NCI-H748 treated with DMSO at 0.1 percent for 48 hours (cell line): ENCODE measurements at regions not wholly inside any gene's neighbourhood (a gene's known extent, or its start where the extent isn't known, plus 50 kb on each side); places are given as distances from the start of the nearest gene placed in this dataset.
"Not testable (repeated sequence)": the region's sequence is repeated elsewhere in the genome, so short reads cannot be mapped to it uniquely, and the experiment has no call there.

ENCODE experiments used
- DNase-seq: peaks from one replicate; lab custom pipeline; 2025; lab: John Stamatoyannopoulos, UW

DNA sequence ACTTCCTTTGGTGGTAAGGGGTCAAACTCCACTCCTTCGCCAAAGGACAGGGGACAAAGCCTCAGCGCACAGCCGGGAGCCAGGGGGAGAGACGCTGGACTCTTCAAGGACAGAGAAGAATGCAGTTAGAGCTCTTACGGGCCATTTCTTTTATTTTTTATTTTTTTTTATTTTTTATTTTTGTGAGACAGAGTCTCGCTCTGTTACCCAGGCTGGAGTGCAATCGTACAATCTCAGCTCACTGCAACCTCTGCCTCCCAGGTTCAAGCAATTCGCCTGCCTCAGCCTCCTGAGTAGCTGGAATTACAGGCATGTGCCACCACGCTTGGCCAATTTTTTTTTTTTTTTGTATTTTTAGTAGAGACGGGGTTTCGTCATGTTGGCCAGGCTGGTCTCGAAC is 93.2 kb upstream of the RPH3AL start, which contains the start of gene RFLNB:
TSS of gene RFLNB (minus strand) at position 101 of the 400 bp plus-strand sequence.
- not testable (repeated sequence) for DNase-seq

DNA sequence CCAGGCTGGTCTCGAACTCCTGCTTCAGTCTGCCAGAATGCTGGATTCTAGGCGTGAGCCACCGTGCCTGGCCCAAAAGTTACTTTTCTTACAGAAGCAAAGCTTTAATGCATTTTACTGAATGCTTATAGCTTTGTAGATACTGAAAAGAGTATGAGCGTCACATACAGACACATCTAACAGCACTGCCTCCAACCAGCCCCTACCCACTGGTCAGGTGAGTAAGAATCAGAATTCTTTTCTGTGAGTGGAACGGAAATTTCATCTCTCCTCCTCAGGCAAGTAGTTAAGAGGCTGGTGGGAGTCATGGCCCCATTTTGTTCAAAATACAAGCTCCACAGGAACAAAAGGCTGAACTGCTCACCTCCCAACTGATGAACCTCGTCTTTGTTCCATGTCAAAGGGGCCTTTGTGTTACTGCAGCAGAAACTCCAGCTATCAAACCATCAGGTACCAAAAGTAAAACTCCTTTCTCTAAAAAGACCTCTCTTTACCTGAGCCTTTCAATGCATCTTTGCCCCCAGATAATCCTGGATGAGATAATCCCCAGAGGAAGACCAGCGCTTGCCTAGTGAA is 92.4 kb upstream of the RPH3AL start:
- DNase-seq: no peak

DNA sequence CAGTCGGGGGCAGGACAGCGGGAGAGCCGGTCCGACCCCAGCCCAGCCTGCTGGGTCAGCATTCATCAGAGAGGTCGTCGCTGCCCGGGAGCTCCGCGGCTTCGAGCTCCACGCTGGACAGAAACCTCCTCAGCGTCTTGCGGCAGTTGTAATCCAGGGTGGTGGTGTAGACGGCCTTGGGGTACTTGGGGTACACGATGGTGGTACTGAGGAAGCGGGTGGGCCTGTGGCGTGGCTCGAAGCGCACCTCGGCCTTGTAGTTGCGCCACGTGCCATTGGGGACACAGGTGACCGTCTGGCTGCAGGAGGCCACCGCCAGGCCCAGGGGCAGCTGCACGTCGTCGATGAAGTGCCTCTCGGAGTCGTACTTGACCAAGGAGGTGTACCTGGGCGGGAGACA is 90.5 kb upstream of the RPH3AL start:
- no peak for DNase-seq

DNA sequence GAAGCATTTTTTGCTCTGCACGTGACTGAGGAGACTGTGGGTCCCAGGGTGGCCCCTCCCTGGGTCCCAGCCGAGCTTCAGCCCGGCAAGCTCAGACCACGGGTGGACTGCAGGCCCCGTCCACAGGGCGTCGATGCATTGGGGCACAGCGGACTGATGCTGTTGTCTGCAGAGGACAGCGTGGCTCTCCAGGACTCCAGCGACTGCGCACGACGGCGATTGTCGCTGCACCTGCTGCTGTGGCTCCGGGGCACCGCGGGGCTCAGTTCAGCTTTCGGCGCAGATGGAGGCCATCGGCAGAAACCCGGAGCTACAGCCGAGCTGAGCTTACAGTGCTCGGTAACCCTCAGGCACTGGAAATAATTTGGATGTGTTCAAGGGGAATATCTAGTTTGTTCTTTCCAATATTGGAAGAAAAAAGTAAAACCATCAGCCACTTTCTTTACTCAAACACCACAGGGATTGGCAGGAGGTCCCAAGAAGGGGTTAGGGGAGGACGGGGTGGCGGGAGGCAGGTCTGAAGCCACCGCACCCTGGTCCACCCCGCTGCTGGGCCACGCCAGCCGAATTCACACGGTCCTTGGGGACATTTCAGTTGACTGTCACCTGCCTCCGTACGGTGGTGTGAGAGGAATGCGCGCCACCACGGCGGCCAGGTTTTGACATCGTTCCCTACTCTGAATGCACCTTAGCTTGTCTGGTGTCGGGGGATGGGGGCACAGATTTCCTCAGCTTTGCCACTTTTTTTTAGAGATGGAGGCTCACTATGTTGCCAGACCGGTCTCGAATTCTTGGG is 88.7 kb upstream of the RPH3AL start:
- no peak for DNase-seq

DNA sequence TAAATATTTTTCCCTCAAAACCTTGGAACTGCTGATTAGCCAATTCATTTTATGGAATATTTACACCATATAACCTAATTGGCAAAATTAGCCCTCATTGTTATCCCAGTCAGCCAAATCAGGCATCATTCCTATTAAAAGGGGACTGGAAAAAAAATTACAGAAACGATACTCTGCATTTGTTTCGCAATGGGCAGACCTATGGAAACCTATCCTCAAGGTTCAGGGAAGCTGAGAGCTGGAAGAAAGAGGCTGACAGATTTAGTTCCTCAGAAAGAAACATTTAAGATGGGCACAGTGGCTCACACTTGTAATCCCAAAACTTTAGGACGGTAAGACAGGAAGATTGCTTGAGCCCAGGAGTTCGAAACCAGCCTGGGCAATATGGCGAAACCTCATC is 85.6 kb upstream of the RPH3AL start:
- DNase-seq: no peak

DNA sequence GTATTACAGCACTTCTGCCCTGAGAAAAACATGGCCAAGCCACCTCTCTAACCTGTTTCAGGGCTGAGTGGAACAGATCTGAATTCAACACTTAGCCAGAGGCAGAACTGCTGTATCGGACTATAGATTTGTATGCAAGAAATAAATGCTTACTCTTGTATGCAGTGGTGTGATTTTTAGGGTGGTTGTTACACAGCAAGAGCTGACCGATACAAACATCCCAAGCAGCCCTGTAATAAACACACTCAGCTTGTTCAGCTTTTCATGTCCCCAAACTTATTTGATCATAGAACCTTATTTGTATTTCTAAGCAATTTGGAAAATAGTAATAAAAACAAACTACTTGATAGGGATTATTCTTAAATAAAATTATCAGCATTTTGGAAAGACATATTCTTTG is 84.9 kb upstream of the RPH3AL start:
- no peak for DNase-seq

DNA sequence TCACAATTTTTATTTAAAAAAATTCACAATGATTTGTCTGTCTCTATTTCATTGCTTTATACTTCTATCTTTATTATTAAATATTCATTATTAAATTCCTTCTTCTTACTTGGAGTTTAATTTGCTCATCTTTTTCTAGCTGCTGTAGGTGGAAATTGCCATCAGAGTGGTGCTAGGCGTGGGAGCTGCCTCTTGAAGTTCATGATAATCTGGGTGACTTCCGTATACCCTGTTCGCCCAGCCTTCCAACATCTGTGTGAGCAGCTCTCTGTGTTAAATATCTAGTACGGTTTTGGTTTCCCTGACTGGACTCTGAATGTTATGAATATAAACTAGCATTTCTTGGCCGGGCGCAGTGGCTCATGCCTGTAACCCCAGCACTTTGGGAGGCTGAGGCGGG is 84.0 kb upstream of the RPH3AL start:
- no peak for DNase-seq

DNA sequence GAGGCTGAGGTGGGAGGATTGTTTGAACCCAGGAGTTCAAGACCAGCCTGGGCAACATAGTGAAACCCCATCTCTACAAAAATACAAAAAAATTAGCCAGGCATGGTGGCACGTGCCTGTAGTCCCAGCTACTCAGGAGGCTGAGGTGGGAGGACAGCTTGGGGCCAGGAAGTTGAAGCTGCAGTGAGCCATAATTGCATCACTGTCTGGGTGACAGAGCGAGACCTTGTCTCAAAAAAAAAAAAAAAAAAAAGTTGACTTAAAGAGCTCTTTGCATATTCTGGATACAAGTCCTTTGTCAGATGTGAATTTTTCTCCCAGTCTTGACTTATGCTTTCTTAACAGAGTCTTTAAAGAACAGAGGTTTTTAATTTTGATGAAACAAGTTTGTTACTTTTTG is 79.9 kb upstream of the RPH3AL start:
- not testable (repeated sequence) for DNase-seq

DNA sequence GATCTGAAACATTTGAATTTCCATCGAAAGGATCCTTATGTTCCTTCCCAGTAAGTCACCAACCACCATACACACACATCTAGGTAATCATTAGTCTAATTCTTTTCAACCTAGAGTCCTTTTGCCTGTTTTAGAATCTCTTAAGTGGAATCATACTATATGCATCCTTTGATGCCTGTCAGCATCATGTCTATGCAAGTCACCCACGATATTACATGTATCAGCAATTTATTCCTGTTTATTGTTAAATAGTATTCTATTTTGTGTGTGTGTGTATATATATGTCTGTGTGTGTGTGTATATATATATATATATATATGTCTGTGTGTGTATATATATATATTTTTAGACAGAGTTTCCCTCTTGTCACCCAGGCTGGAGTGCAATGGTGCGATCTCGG is 78.9 kb upstream of the RPH3AL start:
- DNase-seq: no peak

DNA sequence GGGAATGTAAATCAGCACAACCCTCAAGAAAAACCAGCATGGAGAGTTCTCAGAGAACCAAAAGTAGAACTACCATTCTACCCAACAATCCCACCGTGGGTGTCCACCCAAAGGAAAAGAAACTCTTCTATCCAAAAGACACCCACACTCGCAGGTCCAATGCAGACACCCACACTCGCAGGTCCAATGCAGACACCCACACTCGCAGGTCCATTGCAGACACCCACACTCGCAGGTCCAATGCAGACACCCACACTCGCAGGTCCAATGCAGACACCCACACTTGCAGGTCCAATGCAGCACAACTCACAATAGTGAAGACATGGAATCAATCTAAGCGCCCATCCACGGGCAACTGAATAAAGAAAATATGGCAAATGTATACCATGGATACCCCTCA is 77.0 kb upstream of the RPH3AL start:
- DNase-seq: no peak

DNA sequence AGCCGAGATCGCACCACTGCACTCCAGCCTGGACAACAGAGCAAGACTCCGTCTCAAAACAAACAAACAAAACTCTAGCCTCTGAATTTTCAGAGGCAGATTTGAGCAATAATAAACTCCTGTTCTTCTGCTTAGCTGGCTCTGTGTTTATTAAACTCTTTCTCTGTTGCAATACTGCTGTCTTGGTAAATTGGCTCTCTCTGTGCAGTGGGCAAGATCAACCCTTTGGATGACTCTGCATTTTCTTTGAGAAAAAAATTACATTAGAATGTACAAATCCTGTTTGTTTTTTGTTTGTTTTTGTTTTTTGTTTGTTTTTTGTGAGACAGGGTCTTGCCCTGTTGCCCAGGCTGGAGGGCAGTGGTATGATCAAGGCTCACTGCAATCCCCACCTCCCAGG is 75.8 kb upstream of the RPH3AL start:
- no peak for DNase-seq

DNA sequence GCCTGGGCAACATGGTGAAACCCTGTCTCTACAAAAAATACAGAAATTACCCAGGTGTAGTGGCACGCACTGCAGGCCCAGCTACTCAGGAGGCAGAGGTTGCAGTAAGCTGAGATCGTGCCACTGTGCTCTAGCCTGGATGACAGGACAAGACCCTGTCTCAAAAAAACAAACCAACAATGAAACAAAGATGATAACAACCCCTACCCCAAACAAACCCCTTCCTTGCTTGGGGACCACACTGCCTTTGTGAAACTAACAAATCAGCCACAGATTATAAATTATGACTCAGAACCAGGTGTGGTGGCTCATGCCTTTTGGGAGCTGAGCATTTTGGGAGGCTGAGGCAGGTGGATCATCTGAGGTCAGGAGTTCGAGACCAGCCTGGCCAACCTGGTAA is 75.3 kb upstream of the RPH3AL start:
- no peak for DNase-seq

DNA sequence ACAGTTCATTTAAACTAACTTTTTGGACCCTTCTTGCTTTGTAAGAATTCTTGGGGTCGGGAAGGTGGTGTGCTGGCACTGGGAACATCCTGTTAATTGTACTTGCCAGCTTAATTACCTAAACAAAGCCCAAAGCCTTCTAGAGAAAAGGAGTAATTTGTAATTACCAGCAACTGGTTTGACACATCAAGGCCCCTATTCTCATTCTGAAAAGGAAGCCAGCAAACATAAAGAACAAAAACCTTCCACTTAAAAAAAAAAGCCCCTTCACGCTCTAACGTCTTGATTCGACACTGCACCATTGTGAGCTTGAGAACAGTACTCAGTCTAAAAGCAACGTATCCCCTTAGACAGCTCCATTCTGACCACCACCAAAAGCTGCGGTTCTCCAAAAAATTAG is 74.7 kb upstream of the RPH3AL start:
- DNase-seq: no peak

DNA sequence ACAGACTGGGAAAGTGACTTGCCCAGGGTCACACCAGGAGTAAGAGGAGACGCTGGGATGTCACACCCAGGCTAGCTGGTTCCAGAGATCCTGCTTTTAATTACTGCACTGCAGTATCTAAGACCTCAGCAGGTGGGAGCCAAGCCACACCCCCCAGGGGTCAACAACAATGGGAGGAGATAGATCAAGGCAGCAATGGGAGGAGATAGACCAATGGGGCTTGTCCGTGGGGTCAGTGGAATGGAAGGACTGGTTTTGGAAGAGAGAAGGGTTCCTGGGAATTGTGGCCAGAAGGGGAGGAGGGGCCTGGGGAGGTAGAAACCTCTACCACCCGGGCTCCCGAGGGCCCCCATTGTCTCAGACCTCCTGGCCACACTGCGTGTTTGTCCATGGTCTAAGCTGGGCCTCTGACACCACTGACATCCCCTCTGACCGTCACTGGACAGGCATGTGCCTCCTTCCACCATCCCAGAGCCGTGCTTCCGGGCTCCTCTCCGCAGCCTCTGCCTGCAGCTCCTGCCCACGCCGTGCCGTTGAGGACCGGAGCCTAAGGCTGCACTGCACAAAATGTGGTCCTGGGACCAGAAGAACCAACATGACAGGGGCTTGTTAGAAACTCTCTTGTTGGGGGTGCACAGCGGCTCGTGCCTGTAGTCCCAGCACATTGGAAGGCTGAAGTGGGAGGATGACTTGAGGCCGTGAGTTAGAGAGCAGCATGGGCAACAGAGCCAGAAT is 69.8 kb upstream of the RPH3AL start:
- no peak for DNase-seq

DNA sequence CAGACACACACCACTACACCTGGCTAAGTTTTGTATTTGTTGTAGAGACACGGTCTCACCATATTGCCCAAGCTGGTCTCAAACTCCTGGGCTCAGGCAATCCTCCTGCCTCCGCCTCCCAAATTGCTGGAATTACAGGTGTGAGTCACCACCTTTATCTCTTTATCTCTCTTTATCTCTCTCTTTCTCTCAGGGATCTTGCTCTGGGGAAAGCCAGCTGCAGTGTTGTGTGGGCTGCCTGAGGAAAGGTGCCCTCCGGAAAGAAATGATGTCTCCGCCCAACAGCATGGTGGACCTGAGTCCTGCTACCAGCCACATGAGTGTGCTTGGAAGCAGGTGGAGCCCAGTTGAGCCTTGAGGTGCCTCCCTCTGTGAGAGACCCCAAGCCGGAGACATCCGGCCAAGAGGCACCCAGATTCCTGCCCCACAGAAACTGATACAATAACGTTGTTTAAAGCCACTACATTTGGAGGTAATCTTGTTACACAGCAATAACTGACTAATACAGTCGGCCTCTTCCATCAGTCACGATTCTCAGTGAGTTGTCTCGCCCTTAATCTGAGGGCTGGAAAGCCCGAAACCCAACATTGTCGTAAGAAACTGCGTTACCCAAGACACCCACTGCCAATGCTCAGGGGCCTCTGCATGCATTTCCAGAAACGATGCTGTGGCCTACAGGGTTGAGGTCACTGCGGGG is 68.0 kb upstream of the RPH3AL start:
- no peak for DNase-seq

DNA sequence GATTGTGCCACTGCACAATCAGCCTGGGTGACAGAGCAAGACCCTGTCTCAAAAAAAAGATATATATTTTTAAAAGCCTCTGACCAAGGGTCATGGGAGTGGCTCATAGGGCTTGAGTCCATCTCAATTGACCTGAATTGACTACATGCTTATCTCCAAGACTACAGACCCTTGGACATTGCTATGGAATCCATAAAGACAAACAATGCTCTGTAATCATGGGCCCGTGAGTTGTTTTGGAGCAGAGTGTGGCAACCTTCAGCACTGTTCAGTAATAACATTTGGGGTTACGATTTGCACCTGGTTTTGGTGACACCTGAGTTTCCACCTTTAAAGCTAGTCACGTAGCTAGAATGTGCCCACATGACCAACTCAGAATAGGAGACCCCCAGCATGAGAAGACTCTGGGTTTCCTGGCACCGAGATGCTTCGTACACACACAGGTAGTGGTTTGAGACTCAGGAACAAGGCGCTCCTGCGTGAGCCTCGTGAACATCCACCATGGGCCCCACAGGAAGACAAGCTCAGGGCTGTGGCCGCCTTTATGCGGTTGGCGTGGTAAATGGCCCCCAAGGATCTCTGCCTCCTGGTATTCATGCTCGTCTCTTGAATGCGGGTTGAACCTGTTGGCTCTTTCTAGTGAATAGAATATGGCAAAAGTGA is 66.6 kb upstream of the RPH3AL start:
- no peak for DNase-seq

DNA sequence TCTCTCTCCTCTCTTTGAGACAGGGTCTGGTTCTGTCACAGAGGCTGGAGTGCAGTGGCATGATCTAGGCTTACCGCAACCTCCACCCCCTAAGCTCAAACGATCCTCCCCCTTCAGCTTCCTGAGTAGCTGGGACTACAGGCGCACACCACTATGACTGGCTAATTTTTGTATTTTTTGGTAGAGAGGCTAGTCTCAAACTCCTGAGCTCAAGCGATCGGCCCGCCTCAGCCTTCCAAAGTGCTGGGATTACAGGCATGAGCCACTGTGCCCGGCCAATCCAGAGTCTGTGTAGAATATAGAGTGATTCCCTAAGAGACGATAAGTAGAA is 65.8 kb upstream of the RPH3AL start:
- DNase-seq: no peak

DNA sequence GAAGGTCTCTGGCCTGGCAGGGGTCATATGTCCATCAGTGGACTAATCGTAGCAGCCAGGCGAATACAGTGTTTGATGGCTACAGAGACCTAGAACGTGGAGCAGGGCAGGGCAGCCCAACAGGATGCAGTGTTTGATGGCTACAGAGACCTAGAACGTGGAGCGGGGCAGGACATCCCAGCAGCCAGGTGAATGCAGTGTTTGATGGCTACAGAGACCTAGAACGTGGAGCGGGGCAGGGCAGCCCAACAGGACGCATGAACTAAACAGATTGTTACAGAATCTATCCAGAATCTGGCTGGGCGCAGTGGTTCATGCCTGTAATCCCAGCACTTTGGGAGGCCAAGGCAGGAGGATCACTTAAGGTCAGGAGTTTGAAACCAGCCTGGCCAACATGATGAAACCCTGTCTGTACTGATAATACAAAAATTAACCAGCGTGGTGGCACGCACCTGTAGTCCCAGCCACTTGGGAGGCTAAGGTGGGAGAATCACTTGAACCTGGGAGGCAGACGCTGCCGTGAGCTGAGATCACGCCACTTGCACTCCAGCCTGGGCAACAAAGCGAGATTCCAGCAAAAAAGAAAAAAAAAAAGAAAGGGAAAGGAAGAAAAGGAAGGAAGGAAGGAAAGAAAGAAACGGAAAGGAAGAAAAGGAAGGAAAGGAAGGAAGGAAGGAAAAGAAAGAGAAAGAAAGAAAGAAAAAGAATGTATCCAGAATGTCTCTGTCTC is 65.2 kb upstream of the RPH3AL start:
- DNase-seq: no peak

DNA sequence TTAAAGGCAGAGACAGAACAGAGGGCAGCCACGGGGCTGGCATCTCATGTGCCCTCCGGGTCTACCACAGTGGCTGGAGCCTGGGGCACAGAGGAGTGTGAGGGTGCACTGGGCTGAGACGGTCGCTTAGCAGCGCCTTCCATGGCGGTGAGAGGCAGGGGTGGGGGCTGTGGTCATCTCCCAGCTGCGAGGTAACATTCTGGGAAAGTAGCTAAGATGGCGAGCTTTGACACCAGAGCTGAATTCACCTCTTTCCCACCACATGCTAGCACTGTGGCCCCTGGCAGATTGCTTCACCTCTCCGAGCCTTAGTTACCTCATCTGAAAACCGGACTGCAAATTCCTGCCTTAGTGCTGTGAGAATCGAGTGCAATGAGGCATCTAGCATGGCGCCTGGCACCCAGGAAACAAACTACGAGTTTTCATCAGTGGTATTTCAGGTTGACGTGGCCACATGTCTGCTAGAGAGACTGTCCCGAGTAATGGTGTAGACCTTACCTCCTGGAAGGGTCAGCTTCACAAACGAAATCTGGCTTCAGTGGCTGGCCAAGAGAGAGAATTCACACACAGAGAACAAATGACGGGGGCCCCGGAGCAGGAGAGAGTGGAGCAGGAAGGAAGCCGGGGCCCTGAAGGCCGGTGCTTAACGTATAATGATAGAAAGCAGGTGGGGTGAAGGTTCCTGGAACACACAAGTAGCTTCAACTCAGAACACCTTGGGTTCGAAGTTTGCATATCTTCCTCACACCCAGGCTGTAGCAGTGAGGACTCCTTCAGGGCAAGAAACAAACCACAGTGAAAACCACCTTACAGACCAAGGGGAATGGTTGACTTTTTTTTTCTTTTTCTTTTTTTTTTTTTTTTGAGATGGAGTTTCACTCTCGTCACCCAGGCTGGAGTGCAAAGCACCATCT is 63.9 kb upstream of the RPH3AL start:
- no peak for DNase-seq

DNA sequence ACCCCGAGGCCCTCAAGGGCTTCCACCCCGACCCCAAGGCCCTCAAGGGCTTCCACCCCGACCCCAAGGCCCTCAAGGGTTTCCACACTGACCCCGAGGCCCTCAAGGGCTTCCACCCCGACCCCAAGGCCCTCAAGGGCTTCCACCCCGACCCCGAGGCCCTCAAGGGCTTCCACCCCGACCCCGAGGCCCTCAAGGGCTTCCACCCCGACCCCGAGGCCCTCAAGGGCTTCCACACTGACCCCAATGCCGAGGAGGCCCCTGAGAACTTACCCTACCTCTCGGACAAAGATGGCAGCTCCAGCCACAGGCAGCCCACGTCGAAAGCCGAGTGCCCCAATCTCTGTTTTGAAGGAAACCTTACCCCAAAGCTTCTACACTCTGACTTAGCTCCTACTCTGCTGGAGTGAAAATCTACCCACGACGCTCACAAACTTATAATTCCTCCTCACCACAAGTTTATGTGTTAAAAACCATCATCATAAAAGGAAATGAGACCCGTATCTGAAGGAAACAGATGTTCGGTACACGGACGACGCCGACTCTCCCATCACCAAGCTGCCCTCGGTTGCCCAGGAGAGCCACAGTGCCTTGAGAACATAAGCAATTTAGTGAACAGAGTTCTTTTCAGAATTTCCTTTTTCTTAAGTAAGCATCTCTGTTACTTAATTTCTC is 61.2 kb upstream of the RPH3AL start:
- DNase-seq: no peak
